Jurkat, Clone E6-1 (cell line): ENCODE measurements at regions not wholly inside any gene's neighbourhood (a gene's known extent, or its start where the extent isn't known, plus 50 kb on each side); places are given as distances from the start of the nearest gene placed in this dataset.
"Not testable (repeated sequence)": the region's sequence is repeated elsewhere in the genome, so short reads cannot be mapped to it uniquely, and the experiment has no call there.

ENCODE experiments used
- DNase-seq: peaks from one replicate; pipeline ENCODE4 v3.0.0-alpha.2; 2011; ENCODE audit warnings: low read depth, low spot score
- H3K4me3 ChIP-seq: 2 replicates; pipeline ENCODE4 v1.5.1; 2011; ENCODE audit warnings: mild to moderate bottlenecking, low read length, control low read depth, moderate library complexity

- H3K4me3 ChIP-seq: no peak overlapping the region
- DNase-seq: no peak
These were observed 94.2 kb upstream of the DNAJC10 start for GRCh38 chr2:182621810-182622209.

- no peak overlapping the region for H3K4me3 ChIP-seq
- no peak for DNase-seq
These were observed 93.8 kb upstream of the DNAJC10 start for GRCh38 chr2:182622231-182622630.

GRCh38 chr2:182625814-182626213 is 90.2 kb upstream of the DNAJC10 start:
- no peak for DNase-seq
- H3K4me3 ChIP-seq: no peak overlapping the region

GRCh38 chr2:182628916-182629315 is 87.1 kb upstream of the DNAJC10 start:
- no peak for DNase-seq
- no peak overlapping the region for H3K4me3 ChIP-seq

- DNase-seq: no peak
- H3K4me3 ChIP-seq: no peak overlapping the region
These were observed 85.8 kb upstream of the DNAJC10 start for GRCh38 chr2:182630207-182630606.

GRCh38 chr2:182631299-182631698 is 84.8 kb upstream of the DNAJC10 start:
- DNase-seq: no peak
- H3K4me3 ChIP-seq: no peak overlapping the region

- no peak for DNase-seq
- no peak overlapping the region for H3K4me3 ChIP-seq
These were observed 81.7 kb upstream of the DNAJC10 start for GRCh38 chr2:182634386-182634785.

GRCh38 chr2:182636699-182637098 is 79.4 kb upstream of the DNAJC10 start:
- H3K4me3 ChIP-seq: no peak overlapping the region
- no peak for DNase-seq

- DNase-seq: no peak
- H3K4me3 ChIP-seq: no peak overlapping the region
These were observed 77.4 kb upstream of the DNAJC10 start for GRCh38 chr2:182638667-182639066.

- no peak for DNase-seq
- H3K4me3 ChIP-seq: no peak overlapping the region
These were observed 76.1 kb upstream of the DNAJC10 start for GRCh38 chr2:182639971-182640370.

- peak; percentile 48 for DNase-seq
- H3K4me3 ChIP-seq: no peak overlapping the region
These were observed 73.7 kb upstream of the DNAJC10 start for GRCh38 chr2:182642328-182642727.

- no peak for DNase-seq
- no peak overlapping the region for H3K4me3 ChIP-seq
These were observed 69.1 kb upstream of the DNAJC10 start for GRCh38 chr2:182646763-182647498.

GRCh38 chr2:182647499-182647787 is 68.6 kb upstream of the DNAJC10 start:
- no peak overlapping the region for H3K4me3 ChIP-seq
- no peak for DNase-seq

- H3K4me3 ChIP-seq: no peak overlapping the region
- peak; percentile 14 for DNase-seq
These were observed 66.7 kb upstream of the DNAJC10 start for GRCh38 chr2:182649316-182649715.

- no peak overlapping the region for H3K4me3 ChIP-seq
- peak; percentile 24 for DNase-seq
These were observed 65.4 kb upstream of the DNAJC10 start for GRCh38 chr2:182650704-182651103.

GRCh38 chr2:182652326-182652725 is 63.7 kb upstream of the DNAJC10 start:
- peak; percentile 23 for DNase-seq
- H3K4me3 ChIP-seq: no peak overlapping the region

GRCh38 chr2:182655750-182656149 is 60.3 kb upstream of the DNAJC10 start:
- no peak for DNase-seq
- H3K4me3 ChIP-seq: no peak overlapping the region

GRCh38 chr2:182664212-182664611 is 51.8 kb upstream of the DNAJC10 start:
- no peak overlapping the region for H3K4me3 ChIP-seq

GRCh38 chr2:182665500-182665899 is 50.6 kb upstream of the DNAJC10 start:
- not testable (repeated sequence) for H3K4me3 ChIP-seq, DNase-seq

More at GRCh38 chr2:182664212-182664611, 51.8 kb upstream of the DNAJC10 start:
- DNase-seq: no peak
